Pancreas (tissue), 10 donors: ENCODE measurements at regions not wholly inside any gene's neighbourhood (a gene's known extent, or its start where the extent isn't known, plus 50 kb on each side); places are given as distances from the start of the nearest gene placed in this dataset.

Experiments
- ATAC-seq, 4 donors: fragments of 200-7000 bp; cut with Tn5 transposase; one replicate each; pipeline versions ENCODE4 v1.8.0 to v1.9.1; 2020; ENCODE audit warnings: mild to moderate bottlenecking in 4 of 4, moderate library complexity in 4 of 4
- DNase-seq, 6 donors: peaks; one replicate each; pipeline ENCODE4 v3.0.0-alpha.2; 2020
- FAIRE-seq: peaks from 2 replicates; lab custom pipeline; 2012; peaks lifted over from hg19 to GRCh38; lab: Jason Lieb, UNC
- H3K27ac ChIP-seq, 4 donors: fragments of 200-600 bp; sonication (generic); 1 replicate in 3 of 4; 2 replicates in 1 of 4; pipeline versions ENCODE4 v1.5.0 to v1.8.0; 2020
- H3K27me3 ChIP-seq, 4 donors: fragments of 200-600 bp; one replicate each; pipeline ENCODE4 v1.8.0; 2021
- H3K36me3 ChIP-seq, 3 donors: fragments of 200-600 bp; sonication (generic) in 1 of 3; one replicate each; pipeline versions ENCODE4 v1.5.0 to v1.8.0; 2020 to 2021
- H3K4me1 ChIP-seq, 3 donors: fragments of 200-600 bp; one replicate each; pipeline ENCODE4 v1.8.0; 2021
- H3K4me3 ChIP-seq, 4 donors: fragments of 200-600 bp; sonication (generic) in 2 of 4; one replicate each; pipeline versions ENCODE4 v1.5.0 to v1.8.0; 2020 to 2021
- H3K9me3 ChIP-seq, 4 donors: fragments of 200-600 bp; one replicate each; pipeline ENCODE4 v1.8.0; 2021
- CTCF ChIP-seq, 4 donors: fragments of 200-600 bp; sonication (generic) in 3 of 4; IDR thresholded peaks; one replicate each; pipeline versions ENCODE4 v1.5.0 to v1.8.0; 2021; ENCODE audit warnings: antibody characterized with exemption in 4 of 4
- whole genome bisulfite sequencing, 2 donors: extraction: QIAGEN DNeasy Blood & Tissue Kit; methylation state at CpG; one replicate each; pipeline ENCODE4 v1.1.7; 2013; 5-methylcytosine and 5-hydroxymethylcytosine counted together
- intact Hi-C, 3 donors: fragments of 100-400 bp; cut with DNase I; formaldehyde crosslinking; loops; one replicate each; pipeline versions ENCODE4 v1.11.1 to v1.14.2; 2022
- donor health status: healthy with polysubstance abuse.
- donor health status: DM: no; HTN: no; CAD: no; lungs with moderate emphysema.
- donor health status: DM: no; HTN: no; CAD: no.
- donor health status: control.
- donor health status: control.
- donor health status: Bipolar disorder and iron deficiency.
- donor health status: DM: yes; HTN: yes; CAD: no.
- donor health status: DM: no; HTN: no; CAD: no.
- donor health status: DM: no; HTN: no; CAD: no.
- donor health status: DM: yes; HTN: yes; CAD: no.

- no peak for ATAC-seq
- no peak for TF ChIP-seq CTCF (IDR thresholded peaks at IDR 0.05)
- intact Hi-C loops: no loop called here
- no peaks in the 10 kb centered on the region for H3K9me3 ChIP-seq
- no peak for FAIRE-seq
- H3K36me3 ChIP-seq: no peaks in the 10 kb centered on the region
- H3K4me1 ChIP-seq: no peaks in the 10 kb centered on the region
- DNase-seq: no peak
- H3K27ac ChIP-seq: no peak overlapping the region
- no peaks in the 10 kb centered on the region for H3K27me3 ChIP-seq
- 82 to 85% methylated on average over 1 of the region's 1 CpG for WGBS, 2 donors
- H3K4me3 ChIP-seq: no peak overlapping the region
Observed at GRCh38 chr2:215527736-215528135, 91.9 kb upstream of the FN1 start.

- intact Hi-C loops: no loop called here
- no peaks in the 10 kb centered on the region for H3K4me1 ChIP-seq
- FAIRE-seq: no peak
- H3K36me3 ChIP-seq: no peaks in the 10 kb centered on the region
- no peak for DNase-seq
- H3K27ac ChIP-seq: no peak overlapping the region
- H3K27me3 ChIP-seq: no peaks in the 10 kb centered on the region
- no peak for ATAC-seq
- TF ChIP-seq CTCF (IDR thresholded peaks at IDR 0.05): no peak
- 87 to 94% methylated on average over 4 of the region's 4 CpGs for WGBS, 2 donors
- H3K4me3 ChIP-seq: no peak overlapping the region
- no peaks in the 10 kb centered on the region for H3K9me3 ChIP-seq
Observed at GRCh38 chr2:215526341-215526740, 90.5 kb upstream of the FN1 start.

GRCh38 chr2:215522237-215522636 lies 86.4 kb upstream of the FN1 start:
- Histone ChIP-seq H3K9me3 (no peaks in the 10 kb centered on the region), H3K27me3 (no peaks in the 10 kb centered on the region), H3K27ac (no peak overlapping the region), H3K36me3 (no peaks in the 10 kb centered on the region), H3K4me3 (no peak overlapping the region), H3K4me1 (no peaks in the 10 kb centered on the region)
- no peak for DNase-seq
- TF ChIP-seq CTCF (IDR thresholded peaks at IDR 0.05): no peak
- WGBS, 2 donors: 54 to 63% methylated on average over 1 of the region's 1 CpG
- FAIRE-seq: no peak
- intact Hi-C loops: no loop called here
- no peak for ATAC-seq

GRCh38 chr2:215521031-215521430 lies 85.2 kb upstream of the FN1 start:
- FAIRE-seq (no peak), DNase-seq (no peak), ATAC-seq (no peak)
- WGBS, 2 donors: 67 to 82% methylated on average over 3 of the region's 3 CpGs
- Histone ChIP-seq H3K9me3 (no peaks in the 10 kb centered on the region), H3K4me3 (no peak overlapping the region), H3K36me3 (no peaks in the 10 kb centered on the region), H3K27me3 (no peaks in the 10 kb centered on the region), H3K4me1 (no peaks in the 10 kb centered on the region), H3K27ac (no peak overlapping the region)
- no peak for TF ChIP-seq CTCF (IDR thresholded peaks at IDR 0.05)
- intact Hi-C loops: no loop called here

GRCh38 chr2:215517391-215517790 lies 81.5 kb upstream of the FN1 start:
- ATAC-seq (no peak), DNase-seq (no peak), FAIRE-seq (no peak)
- no peak overlapping the region for H3K4me3 ChIP-seq
- H3K4me1 ChIP-seq: no peaks in the 10 kb centered on the region
- H3K27me3 ChIP-seq: no peaks in the 10 kb centered on the region
- no peaks in the 10 kb centered on the region for H3K36me3 ChIP-seq
- no peaks in the 10 kb centered on the region for H3K9me3 ChIP-seq
- 68 to 70% methylated on average over 2 of the region's 2 CpGs for WGBS, 2 donors
- intact Hi-C loops: no loop called here
- H3K27ac ChIP-seq: no peak overlapping the region
- no peak for TF ChIP-seq CTCF (IDR thresholded peaks at IDR 0.05)
